IgD-negative memory B cell (primary cell): ENCODE measurements at regions not wholly inside any gene's neighbourhood (a gene's known extent, or its start where the extent isn't known, plus 50 kb on each side); places are given as distances from the start of the nearest gene placed in this dataset.
"Not testable (repeated sequence)": the region's sequence is repeated elsewhere in the genome, so short reads cannot be mapped to it uniquely, and the experiment has no call there.

Source experiments
- H3K27ac Mint-ChIP-seq, 3 donors: one replicate each; pipeline ENCODE4 v1.8.0; 2020 to 2022; ENCODE audit warnings: mild to moderate bottlenecking in 3 of 3, mixed read lengths in 3 of 3, moderate library complexity in 1 of 3
- H3K27me3 Mint-ChIP-seq: one replicate; pipeline ENCODE4 v1.8.0; 2021; ENCODE audit warnings: mixed read lengths
- H3K36me3 Mint-ChIP-seq: one replicate; pipeline ENCODE4 v1.8.0; 2020; ENCODE audit warnings: mild to moderate bottlenecking, mixed read lengths
- H3K4me1 Mint-ChIP-seq, 3 donors: one replicate each; pipeline ENCODE4 v1.8.0; 2020 to 2022; ENCODE audit warnings: mixed read lengths in 3 of 3, mild to moderate bottlenecking in 1 of 3
- H3K4me3 Mint-ChIP-seq, 4 donors: one replicate each; pipeline ENCODE4 v1.8.0; 2020 to 2022; ENCODE audit warnings: mild to moderate bottlenecking in 4 of 4, mixed read lengths in 4 of 4, moderate library complexity in 3 of 4
- H3K9me3 Mint-ChIP-seq, 3 donors: one replicate each; pipeline ENCODE4 v1.8.0; 2020 to 2021; ENCODE audit warnings: mixed read lengths in 3 of 3, mild to moderate bottlenecking in 1 of 3

DNA sequence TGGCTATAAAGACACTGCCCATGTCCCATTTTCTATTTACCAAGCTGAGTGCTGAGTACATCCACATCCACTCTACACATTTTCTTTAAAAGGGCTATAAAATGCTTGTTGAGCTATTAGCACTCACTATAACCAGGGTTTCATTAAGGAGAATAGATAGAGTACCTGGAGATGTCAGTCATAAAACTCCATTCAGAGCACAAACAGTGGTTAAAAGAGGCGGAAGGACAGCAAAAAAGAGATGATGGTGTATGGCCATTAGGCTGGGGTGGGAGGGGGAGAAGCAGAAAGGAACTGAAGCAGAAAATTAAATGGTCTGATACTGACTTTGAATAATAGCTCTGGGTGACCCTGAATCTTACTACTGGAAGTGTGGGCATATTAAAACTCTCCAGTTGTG is 609.9 kb upstream of the MAP3K7 start:
- Mint-ChIP-seq H3K9me3 (peaks cover 0 to 4% (median 2%) of the 10 kb centered on the region in 3 donors), H3K27ac (no peak overlapping the region), H3K36me3 (no peaks in the 10 kb centered on the region), H3K27me3 (no peaks in the 10 kb centered on the region), H3K4me3 (no peak overlapping the region), H3K4me1 (no peaks in the 10 kb centered on the region)

DNA sequence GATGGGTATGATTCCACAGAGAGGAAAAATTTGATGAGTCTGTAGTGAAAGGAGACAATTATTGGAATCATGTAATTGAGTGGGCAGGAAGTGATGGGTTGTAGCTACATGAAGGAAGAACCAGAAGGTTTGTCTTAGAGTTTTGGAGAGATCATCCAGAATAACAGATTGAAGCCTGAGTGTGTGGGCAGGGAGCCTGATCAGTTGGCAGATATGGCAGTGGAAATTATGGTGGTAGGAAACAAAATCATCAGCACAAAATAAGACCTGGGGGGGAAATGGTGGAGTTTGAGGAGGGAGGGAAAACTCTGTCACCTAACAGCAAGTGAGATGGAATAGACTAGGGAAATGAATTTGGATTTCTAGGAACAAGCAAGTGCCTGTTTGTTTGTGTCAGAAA is 606.6 kb upstream of the MAP3K7 start:
- no peaks in the 10 kb centered on the region for H3K27me3 Mint-ChIP-seq
- H3K27ac Mint-ChIP-seq = no peak overlapping the region
- peaks cover 0 to 6% (median 2%) of the 10 kb centered on the region in 3 donors for H3K9me3 Mint-ChIP-seq
- no peaks in the 10 kb centered on the region for H3K36me3 Mint-ChIP-seq
- H3K4me3 Mint-ChIP-seq = no peak overlapping the region
- H3K4me1 Mint-ChIP-seq = no peaks in the 10 kb centered on the region

DNA sequence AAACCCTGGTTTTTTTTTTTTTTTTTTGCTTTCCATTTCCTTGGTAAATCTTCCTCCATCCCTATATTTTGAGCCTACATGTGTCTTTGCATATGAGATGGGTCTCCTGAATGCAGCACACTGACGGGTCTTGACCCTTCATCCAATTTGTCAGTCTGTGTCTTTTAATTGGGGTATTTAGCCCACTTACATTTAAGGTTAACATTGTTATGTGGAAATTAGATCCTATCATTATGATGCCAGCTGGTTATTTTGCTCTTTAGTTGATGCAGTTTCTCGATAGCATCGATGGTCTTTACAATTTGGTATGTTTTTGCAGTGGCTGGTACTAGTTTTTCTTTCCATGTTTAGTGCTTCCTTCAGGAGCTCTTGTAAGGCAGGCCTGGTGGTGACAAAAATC is 603.2 kb upstream of the MAP3K7 start:
- H3K4me3 Mint-ChIP-seq, H3K4me1 Mint-ChIP-seq, H3K36me3 Mint-ChIP-seq, H3K27me3 Mint-ChIP-seq, H3K27ac Mint-ChIP-seq: not testable (repeated sequence)
- peaks cover 0 to 12% (median 5%) of the 10 kb centered on the region in 3 donors for H3K9me3 Mint-ChIP-seq

DNA sequence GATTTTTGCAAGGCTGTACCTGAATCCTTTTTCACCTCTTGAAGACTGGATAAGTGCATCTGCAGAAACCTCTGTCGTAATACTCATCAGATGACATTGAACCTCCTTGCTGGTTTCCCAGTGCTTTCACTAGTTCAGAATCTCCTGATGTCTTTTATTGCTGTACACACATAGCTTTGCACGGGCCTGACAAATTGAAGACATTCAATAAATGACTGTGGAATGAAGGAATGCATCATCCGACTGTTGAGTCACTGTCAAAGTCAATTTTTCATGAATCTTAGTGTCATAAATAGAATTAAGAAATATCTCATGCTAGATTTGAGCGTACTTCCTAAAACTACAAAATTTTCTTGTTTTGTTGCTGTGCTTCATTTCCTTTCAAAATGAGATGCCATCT is 598.2 kb upstream of the MAP3K7 start:
- Mint-ChIP-seq H3K4me1 (no peaks in the 10 kb centered on the region), H3K36me3 (no peaks in the 10 kb centered on the region), H3K27me3 (no peaks in the 10 kb centered on the region), H3K9me3 (peaks cover 0 to 13% (median 3%) of the 10 kb centered on the region in 3 donors), H3K4me3 (no peak overlapping the region), H3K27ac (no peak overlapping the region)

DNA sequence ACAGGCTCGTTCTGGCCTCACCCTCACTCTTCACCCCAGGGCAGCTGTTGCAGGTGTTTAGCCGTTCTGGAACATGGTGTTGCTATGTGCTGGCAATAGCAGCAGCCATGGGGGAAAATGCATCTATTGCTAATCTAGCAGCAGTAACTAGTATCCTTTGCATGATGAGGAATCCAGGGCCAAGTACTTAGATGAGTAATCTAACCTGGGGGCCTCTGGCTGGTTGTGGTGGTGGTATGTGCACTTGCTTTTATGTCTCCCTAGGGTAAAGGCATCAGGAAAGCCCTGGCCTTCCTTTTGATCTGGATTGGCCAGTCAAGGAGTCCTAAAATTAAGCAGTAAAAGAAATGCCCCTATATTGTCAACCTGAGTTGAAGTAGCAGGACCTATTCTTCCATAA is 594.5 kb upstream of the MAP3K7 start:
- Mint-ChIP-seq H3K4me1 (no peaks in the 10 kb centered on the region), H3K4me3 (no peak overlapping the region), H3K9me3 (peaks cover 0 to 6% (median 3%) of the 10 kb centered on the region in 3 donors), H3K36me3 (no peaks in the 10 kb centered on the region), H3K27me3 (peaks cover 3% of the 10 kb centered on the region), H3K27ac (no peak overlapping the region)

DNA sequence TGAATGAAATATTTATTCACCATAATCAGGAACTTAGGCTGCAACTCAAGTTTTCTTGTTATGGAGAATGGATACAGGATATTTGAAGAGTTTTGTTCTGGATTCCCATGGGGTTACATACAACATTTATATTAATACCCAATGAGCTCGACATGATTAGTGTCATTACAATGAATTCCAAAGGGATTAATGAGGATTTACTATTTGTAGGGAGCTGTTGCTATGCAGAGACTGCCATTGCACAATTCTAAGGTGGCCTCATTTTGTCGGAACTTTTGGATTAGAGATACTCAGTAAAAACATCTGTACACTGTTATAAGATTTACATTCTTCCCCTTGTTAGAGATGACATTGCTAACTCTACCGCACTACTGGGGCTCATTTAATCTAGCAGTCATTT is 586.8 kb upstream of the MAP3K7 start:
- Mint-ChIP-seq H3K27me3 (no peaks in the 10 kb centered on the region), H3K27ac (no peak overlapping the region), H3K4me1 (no peaks in the 10 kb centered on the region), H3K4me3 (no peak overlapping the region), H3K9me3 (no peaks in the 10 kb centered on the region), H3K36me3 (no peaks in the 10 kb centered on the region)

DNA sequence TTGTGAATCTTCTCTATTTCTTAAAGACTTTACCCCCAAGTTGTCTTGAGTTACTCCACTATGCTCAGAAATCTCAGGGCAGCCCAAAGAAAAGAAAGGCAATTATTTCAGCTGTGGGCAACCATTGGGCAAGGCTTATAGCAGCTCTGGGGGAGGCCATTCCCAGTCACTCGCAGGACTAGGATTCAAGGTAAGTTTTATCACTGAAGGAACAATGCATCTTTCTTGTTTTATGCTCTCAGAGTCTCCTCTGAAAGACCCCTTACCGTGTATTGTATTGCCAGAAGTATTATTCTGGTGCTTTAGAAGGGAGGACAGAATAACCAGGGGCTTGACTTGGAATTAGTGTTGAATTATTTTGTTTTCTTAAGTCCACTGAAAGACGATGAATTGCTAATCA is 586.3 kb upstream of the MAP3K7 start:
- H3K4me1 Mint-ChIP-seq = no peaks in the 10 kb centered on the region
- no peaks in the 10 kb centered on the region for H3K9me3 Mint-ChIP-seq
- no peaks in the 10 kb centered on the region for H3K27me3 Mint-ChIP-seq
- H3K4me3 Mint-ChIP-seq = no peak overlapping the region
- no peaks in the 10 kb centered on the region for H3K36me3 Mint-ChIP-seq
- no peak overlapping the region for H3K27ac Mint-ChIP-seq

DNA sequence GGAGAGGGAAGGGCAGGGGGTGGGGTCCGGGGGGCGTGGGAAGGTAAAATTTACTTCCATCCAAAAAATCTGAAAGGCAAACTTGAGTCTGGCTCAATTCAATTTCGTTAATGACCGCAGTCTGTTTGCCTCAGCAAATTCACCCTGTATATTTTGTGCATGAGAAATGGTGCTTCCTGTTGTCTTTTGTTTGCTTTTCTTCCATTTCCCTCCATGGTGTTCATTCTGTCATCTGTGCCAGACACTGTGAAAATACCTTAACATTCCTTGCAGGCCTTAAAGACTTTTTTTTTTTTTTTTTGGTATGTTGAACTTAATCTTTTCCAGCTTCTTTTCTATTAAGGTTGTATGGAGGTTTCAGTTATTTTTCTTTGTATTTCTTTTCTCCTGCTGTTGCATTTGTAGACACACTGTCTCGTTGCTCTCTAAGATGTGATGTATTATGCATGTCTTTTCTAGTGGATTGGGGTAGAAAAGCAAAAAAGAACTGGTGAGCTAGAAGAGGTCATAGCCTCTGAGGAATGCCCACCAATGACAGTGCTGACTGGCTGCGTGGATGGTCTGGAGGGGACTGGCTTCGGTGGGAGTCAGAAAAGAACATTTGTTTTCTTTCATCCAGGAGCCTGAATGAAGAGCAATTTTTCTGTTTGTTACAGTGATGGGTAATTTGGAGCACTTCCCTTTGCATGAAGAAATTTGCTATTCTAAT is 585.0 kb upstream of the MAP3K7 start:
- Mint-ChIP-seq H3K4me1 (no peaks in the 10 kb centered on the region), H3K36me3 (no peaks in the 10 kb centered on the region), H3K27ac (no peak overlapping the region), H3K9me3 (no peaks in the 10 kb centered on the region), H3K4me3 (no peak overlapping the region), H3K27me3 (no peaks in the 10 kb centered on the region)

DNA sequence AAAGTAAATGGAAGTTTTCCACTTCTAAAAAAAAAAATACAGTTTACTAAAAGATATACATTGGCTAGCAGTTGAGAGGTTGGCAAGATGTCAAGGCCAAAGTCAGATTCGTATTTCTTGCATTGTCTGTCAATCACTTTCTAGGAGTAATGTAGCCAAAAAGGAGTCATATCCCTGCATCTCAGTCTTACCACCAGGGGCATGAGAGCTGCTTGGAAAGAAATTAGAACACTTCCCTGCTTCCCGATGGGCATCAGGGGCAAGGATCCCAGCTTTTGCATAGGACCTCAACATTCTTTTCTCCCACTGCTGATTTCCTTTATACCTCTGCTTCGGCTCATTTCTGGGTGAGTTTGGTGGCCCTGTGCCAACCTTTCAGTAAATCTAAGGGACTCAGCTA is 581.0 kb upstream of the MAP3K7 start:
- no peaks in the 10 kb centered on the region for H3K27me3 Mint-ChIP-seq
- no peaks in the 10 kb centered on the region for H3K9me3 Mint-ChIP-seq
- H3K27ac Mint-ChIP-seq = no peak overlapping the region
- H3K36me3 Mint-ChIP-seq = no peaks in the 10 kb centered on the region
- H3K4me3 Mint-ChIP-seq = no peak overlapping the region
- no peaks in the 10 kb centered on the region for H3K4me1 Mint-ChIP-seq

DNA sequence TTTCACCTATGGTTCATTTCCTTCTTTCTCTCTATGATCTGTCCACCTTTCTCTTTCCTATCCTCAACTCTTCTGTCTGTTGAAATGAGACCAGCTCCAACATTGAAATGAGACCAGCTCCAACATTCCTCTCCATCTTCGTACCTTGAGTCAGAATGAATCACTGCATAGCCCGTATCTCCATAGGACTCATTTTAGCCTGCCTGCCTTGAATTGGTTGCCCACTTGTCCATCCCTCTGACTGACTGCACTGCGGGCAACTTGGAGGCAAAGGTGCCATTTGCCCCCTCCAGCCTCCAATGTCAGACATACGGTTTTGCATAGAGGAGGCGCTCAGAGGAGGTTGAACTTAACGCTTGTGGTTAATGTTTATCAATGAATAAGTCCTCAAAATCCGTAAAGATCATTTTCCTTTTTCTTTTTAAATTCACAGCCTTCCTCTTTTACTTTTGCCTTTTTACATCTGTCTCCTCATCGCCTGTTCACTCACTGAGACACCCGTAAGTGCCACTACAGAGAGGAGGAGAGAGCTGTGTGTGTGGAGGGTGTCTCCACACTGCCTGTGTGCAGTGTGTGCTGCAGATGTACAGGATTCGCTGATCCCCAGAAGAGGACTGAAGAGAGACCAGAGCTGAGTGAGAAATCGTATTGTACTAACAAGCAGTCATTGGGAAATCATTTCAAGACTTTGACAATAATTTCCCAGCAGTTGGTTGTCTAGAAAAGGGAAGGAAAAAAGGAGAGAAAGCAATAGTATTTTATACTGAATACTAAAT is 579.6 kb upstream of the MAP3K7 start:
- Mint-ChIP-seq H3K4me3 (no peak overlapping the region), H3K27ac (no peak overlapping the region), H3K36me3 (no peaks in the 10 kb centered on the region), H3K9me3 (no peaks in the 10 kb centered on the region), H3K27me3 (no peaks in the 10 kb centered on the region), H3K4me1 (no peaks in the 10 kb centered on the region)

DNA sequence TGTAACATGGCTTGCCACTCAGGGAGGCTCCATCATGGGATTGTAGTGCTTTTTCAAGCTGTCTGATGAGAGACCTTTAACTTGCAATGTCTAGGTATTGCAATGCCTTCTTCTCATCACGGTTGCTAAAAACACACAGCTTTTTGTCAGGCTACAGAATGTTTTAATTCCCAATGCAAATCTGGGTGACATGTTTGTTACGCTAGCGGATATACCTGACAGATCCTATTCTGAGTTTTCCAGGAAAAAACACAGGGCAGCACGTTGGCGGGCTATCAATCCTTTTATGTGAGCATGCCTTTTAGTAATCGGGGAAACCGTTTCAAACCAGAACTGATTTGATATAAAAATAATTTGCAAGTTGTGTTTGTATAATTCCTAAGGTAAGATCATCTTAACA is 577.2 kb upstream of the MAP3K7 start:
- Mint-ChIP-seq H3K4me3 (no peak overlapping the region), H3K36me3 (no peaks in the 10 kb centered on the region), H3K27ac (no peak overlapping the region), H3K27me3 (no peaks in the 10 kb centered on the region), H3K9me3 (no peaks in the 10 kb centered on the region), H3K4me1 (no peaks in the 10 kb centered on the region)

DNA sequence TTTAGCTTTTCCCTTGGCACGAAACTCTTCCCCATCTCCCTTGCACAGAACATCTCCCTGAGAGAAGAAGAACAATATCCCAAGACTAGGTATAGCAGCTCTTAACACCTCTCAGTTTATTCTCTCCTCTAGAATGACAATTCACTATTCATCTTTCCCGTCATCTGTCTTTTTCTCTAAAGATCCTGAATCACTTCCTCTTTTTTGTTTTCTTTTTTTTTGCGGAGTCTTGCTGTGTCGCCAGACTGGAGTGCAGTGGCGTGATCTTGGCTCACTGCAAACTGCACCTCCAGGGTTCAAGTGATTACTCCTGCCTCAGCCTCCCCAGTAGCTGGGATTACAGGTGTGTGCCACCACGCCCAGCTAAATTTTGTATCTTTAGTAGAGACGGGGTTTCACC is 574.4 kb upstream of the MAP3K7 start:
- Mint-ChIP-seq H3K9me3 (no peaks in the 10 kb centered on the region), H3K4me3 (no peak overlapping the region), H3K27me3 (no peaks in the 10 kb centered on the region), H3K36me3 (no peaks in the 10 kb centered on the region), H3K27ac (no peak overlapping the region), H3K4me1 (no peaks in the 10 kb centered on the region)

DNA sequence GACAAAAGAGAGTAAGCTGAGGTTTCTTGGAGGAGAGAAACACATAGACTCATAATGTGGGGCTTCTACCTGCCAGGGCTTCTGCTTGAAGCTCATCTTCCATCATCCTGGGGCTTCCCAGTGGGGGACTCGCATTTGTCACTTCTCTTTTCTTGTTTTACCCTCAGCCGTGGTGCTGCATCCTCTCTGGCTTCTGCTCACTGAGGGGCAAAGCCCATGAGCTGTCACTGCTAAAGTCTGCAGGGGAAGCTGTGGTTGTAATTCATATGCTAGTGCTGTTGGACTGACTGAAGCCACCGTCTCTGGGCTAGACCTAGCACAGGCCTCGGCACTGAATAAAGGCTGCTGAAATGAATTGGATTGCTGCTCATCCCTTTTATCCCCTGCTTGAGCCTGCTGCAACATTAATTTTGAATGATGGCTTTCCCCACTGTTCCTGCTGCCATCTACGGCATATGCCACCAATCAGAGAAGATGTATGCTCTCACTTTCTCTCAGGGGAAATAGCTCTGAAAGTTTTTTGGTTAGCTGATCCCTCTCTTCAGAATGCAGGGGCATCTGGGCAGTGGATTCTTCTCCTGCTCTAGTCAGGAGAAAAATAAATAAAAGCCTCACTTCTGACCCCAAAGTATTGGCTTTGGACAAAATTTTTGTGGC is 568.4 kb upstream of the MAP3K7 start:
- no peak overlapping the region for H3K4me3 Mint-ChIP-seq
- peak overlapping the region in 1 of 3 donors; percentile 6 for H3K27ac Mint-ChIP-seq
- no peaks in the 10 kb centered on the region for H3K4me1 Mint-ChIP-seq
- no peaks in the 10 kb centered on the region for H3K36me3 Mint-ChIP-seq
- peaks cover 3% of the 10 kb centered on the region for H3K27me3 Mint-ChIP-seq
- no peaks in the 10 kb centered on the region for H3K9me3 Mint-ChIP-seq

DNA sequence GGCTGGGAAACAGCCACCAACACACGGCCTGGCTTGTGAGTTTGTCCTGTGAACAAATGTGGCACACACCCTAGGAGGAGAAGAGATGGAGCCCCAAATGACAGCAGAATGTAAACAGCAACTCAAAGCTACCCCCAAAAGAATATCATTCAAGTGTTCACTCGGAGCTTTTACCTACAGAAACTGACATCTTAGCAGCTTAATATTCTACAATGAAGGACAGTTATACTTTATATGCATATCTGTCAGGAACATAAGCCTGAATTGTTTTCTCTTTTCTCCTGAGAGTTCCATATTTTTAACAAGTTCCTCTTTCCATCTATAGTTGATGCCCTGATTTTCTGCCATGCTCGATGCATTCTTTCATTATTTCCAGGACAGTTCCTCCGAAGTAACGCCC is 566.0 kb upstream of the MAP3K7 start:
- Mint-ChIP-seq H3K27ac (no peak overlapping the region), H3K9me3 (no peaks in the 10 kb centered on the region), H3K4me3 (no peak overlapping the region), H3K4me1 (no peaks in the 10 kb centered on the region), H3K27me3 (peaks cover 3% of the 10 kb centered on the region), H3K36me3 (no peaks in the 10 kb centered on the region)

DNA sequence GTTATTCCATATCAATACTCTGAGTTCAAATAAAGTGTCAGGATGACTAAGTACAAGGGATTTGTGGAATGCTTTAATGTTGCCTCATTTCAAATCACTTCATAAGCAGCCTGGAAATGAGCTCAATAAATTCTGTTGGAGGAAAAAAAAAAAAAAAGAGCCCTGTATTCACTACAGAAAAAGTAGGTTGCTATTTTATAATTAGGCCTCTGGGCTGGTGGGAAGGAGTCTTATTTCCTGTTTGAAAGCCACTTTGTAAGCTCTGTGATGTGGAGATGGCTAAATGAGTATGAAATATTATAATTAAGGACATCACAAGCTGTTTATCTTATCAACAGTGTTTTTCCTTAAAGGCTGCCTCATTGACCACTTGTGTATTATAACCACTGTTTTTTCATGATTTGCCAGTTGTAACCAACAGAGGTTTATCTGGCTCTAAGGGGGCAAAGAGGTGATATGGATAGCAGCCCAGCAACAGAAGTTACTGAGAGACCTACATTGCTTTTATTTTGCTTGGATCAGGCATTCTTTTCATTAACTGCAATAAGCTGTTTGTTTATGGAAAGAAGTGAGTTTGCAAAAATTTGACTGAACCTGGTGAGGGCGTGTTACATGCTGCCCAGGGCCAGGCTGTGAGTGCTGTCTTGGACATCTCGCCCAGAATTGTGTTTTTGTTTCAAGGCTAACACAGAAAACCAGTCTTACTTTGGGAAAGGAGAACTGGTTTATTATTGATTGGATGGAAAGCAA is 563.3 kb upstream of the MAP3K7 start:
- H3K9me3 Mint-ChIP-seq = peaks cover 2 to 3% (median 3%) of the 10 kb centered on the region in 3 donors
- no peaks in the 10 kb centered on the region for H3K4me1 Mint-ChIP-seq
- H3K36me3 Mint-ChIP-seq = no peaks in the 10 kb centered on the region
- peaks cover 3% of the 10 kb centered on the region for H3K27me3 Mint-ChIP-seq
- no peak overlapping the region for H3K4me3 Mint-ChIP-seq
- no peak overlapping the region for H3K27ac Mint-ChIP-seq
